H9 (cell line): ENCODE measurements at regions not wholly inside any gene's neighbourhood (a gene's known extent, or its start where the extent isn't known, plus 50 kb on each side); places are given as distances from the start of the nearest gene placed in this dataset.

Experiments
- DNase-seq: peaks from one replicate; pipeline ENCODE4 v3.0.0-alpha.2; 2017
- H2AFZ ChIP-seq: one replicate; pipeline ENCODE4 v1.6.1; 2013; ENCODE audit warnings: mild to moderate bottlenecking, low read length, control low read depth, moderate library complexity
- H2AK5ac ChIP-seq: 2 replicates; pipeline ENCODE4 v1.6.1; 2013; ENCODE audit warnings: low read length, control low read depth, mixed read lengths; ENCODE audit not compliant: insufficient read length
- H2BK120ac ChIP-seq: one replicate; pipeline ENCODE4 v1.6.1; 2013; ENCODE audit warnings: low read depth, mild to moderate bottlenecking, low read length, control low read depth, inconsistent platforms; ENCODE audit not compliant: poor library complexity, severe bottlenecking
- H2BK12ac ChIP-seq: 2 replicates; pipeline ENCODE4 v1.6.1; 2013; ENCODE audit warnings: low read length, control low read depth, mixed read lengths, low read depth; ENCODE audit not compliant: insufficient read length
- H2BK15ac ChIP-seq: 2 replicates; pipeline ENCODE4 v1.6.1; 2013; ENCODE audit warnings: low read depth, low read length, control low read depth
- H2BK20ac ChIP-seq: one replicate; pipeline ENCODE4 v1.6.1; 2013; ENCODE audit warnings: low read depth, mild to moderate bottlenecking, low read length, control low read depth, inconsistent platforms; ENCODE audit not compliant: poor library complexity, severe bottlenecking
- H2BK5ac ChIP-seq: 2 replicates; pipeline ENCODE4 v1.6.1; 2013; ENCODE audit warnings: low read length, control low read depth, mixed read lengths; ENCODE audit not compliant: insufficient read length
- H3K14ac ChIP-seq: 2 replicates; pipeline ENCODE4 v1.6.1; 2013; ENCODE audit warnings: low read length, control low read depth; ENCODE audit not compliant: insufficient read depth
- H3K18ac ChIP-seq: 2 replicates; pipeline ENCODE4 v1.6.1; 2013; ENCODE audit warnings: low read depth, mild to moderate bottlenecking, mixed read lengths, low read length, control low read depth; ENCODE audit not compliant: insufficient read length
- H3K23ac ChIP-seq: 2 replicates; pipeline ENCODE4 v1.6.1; 2013; ENCODE audit warnings: low read length, control low read depth, mixed read lengths, low read depth; ENCODE audit not compliant: insufficient read length
- H3K23me2 ChIP-seq: 2 replicates; pipeline ENCODE4 v1.6.1; 2013; ENCODE audit warnings: low read depth, mild to moderate bottlenecking, mixed read lengths, low read length, control low read depth; ENCODE audit not compliant: insufficient read length, poor library complexity, severe bottlenecking
- H3K27ac ChIP-seq: 2 replicates; pipeline ENCODE4 v1.5.1; 2013; ENCODE audit warnings: low read length, control low read depth, mixed read lengths, low read depth; ENCODE audit not compliant: insufficient read length
- H3K27me3 ChIP-seq: 2 replicates; pipeline ENCODE4 v1.6.1; 2013; ENCODE audit warnings: low read length, control low read depth, inconsistent platforms; ENCODE audit not compliant: insufficient read depth
- H3K4ac ChIP-seq: 2 replicates; pipeline ENCODE4 v1.6.1; 2013; ENCODE audit warnings: low read depth, mild to moderate bottlenecking, control low read depth, inconsistent platforms, low read length, moderate library complexity
- H3K4me1 ChIP-seq: 2 replicates; pipeline ENCODE4 v1.6.1; 2013; ENCODE audit warnings: low read length, control low read depth, inconsistent platforms; ENCODE audit not compliant: insufficient read depth
- H3K4me2 ChIP-seq: 2 replicates; pipeline ENCODE4 v1.6.1; 2013; ENCODE audit warnings: low read length, control low read depth, mixed read lengths; ENCODE audit not compliant: insufficient read length, insufficient read depth
- H3K56ac ChIP-seq: 2 replicates; pipeline ENCODE4 v1.6.1; 2013; ENCODE audit warnings: low read depth, mild to moderate bottlenecking, mixed read lengths, low read length, control low read depth; ENCODE audit not compliant: insufficient read length
- H3K79me1 ChIP-seq: 2 replicates; pipeline ENCODE4 v1.6.1; 2013; ENCODE audit warnings: low read depth, mild to moderate bottlenecking, moderate library complexity, low read length, control low read depth, inconsistent platforms; ENCODE audit not compliant: insufficient read depth, poor library complexity, severe bottlenecking
- H3K79me2 ChIP-seq: 2 replicates; pipeline ENCODE4 v1.6.1; 2013; ENCODE audit warnings: low read length, control low read depth, inconsistent platforms; ENCODE audit not compliant: insufficient read depth
- H3K9ac ChIP-seq: 2 replicates; pipeline ENCODE4 v1.6.1; 2013; ENCODE audit warnings: low read length, control low read depth, mixed read lengths; ENCODE audit not compliant: insufficient read length; ENCODE audit errors: extremely low read depth
- H3K9me3 ChIP-seq: one replicate; pipeline ENCODE4 v1.6.1; 2013; ENCODE audit warnings: low read depth, low read length, inconsistent platforms; ENCODE audit not compliant: control insufficient read depth
- H3T11ph ChIP-seq: one replicate; pipeline ENCODE4 v1.6.1; 2013; ENCODE audit warnings: mild to moderate bottlenecking, low read length, control low read depth, inconsistent platforms
- H4K20me1 ChIP-seq: one replicate; pipeline ENCODE4 v1.6.1; 2013; ENCODE audit not compliant: control insufficient read depth, insufficient read length, insufficient read depth
- H4K5ac ChIP-seq: 2 replicates; pipeline ENCODE4 v1.6.1; 2013; ENCODE audit warnings: low read depth, mild to moderate bottlenecking, mixed read lengths, low read length, control low read depth; ENCODE audit not compliant: insufficient read length
- H4K8ac ChIP-seq: replicated peaks from 2 replicates; pipeline ENCODE4 v1.6.1; 2013; ENCODE audit warnings: low read length, control low read depth, mixed read lengths, low read depth; ENCODE audit not compliant: insufficient read length
- H4K91ac ChIP-seq: 2 replicates; pipeline ENCODE4 v1.6.1; 2013; ENCODE audit warnings: low read depth, mild to moderate bottlenecking, moderate library complexity, mixed read lengths, low read length, control low read depth; ENCODE audit not compliant: insufficient read length
- H3K27ac Mint-ChIP-seq, 3 experiments: 2 replicates in 2 of 3; 3 replicates in 1 of 3; pipeline ENCODE4 v1.8.0; 2020 to 2021; ENCODE audit warnings: mixed read lengths in 3 of 3, mild to moderate bottlenecking in 1 of 3, moderate library complexity in 1 of 3
- H3K27me3 Mint-ChIP-seq: 2 replicates; pipeline ENCODE4 v1.8.0; 2021; ENCODE audit warnings: low read depth, mild to moderate bottlenecking, moderate library complexity, mixed read lengths
- H3K36me3 Mint-ChIP-seq, 3 experiments: 2 replicates in 2 of 3; 3 replicates in 1 of 3; pipeline ENCODE4 v1.8.0; 2020 to 2021; ENCODE audit warnings: low read depth in 3 of 3, mixed read lengths in 3 of 3; ENCODE audit not compliant: insufficient read depth in 1 of 3
- H3K4me1 Mint-ChIP-seq, 2 experiments: 2 replicates each; pipeline ENCODE4 v1.8.0; 2020; ENCODE audit warnings: mixed read lengths in 2 of 2
- H3K4me3 Mint-ChIP-seq, 2 experiments: 2 replicates in 1 of 2; 3 replicates in 1 of 2; pipeline ENCODE4 v1.8.0; 2020 to 2021; ENCODE audit warnings: mild to moderate bottlenecking in 2 of 2, mixed read lengths in 2 of 2, moderate library complexity in 1 of 2
- H3K9me3 Mint-ChIP-seq, 2 experiments: 2 replicates in 1 of 2; 3 replicates in 1 of 2; pipeline ENCODE4 v1.8.0; 2020; ENCODE audit warnings: mild to moderate bottlenecking in 2 of 2, mixed read lengths in 2 of 2, moderate library complexity in 1 of 2
- CTCF ChIP-seq: fragments of 200-600 bp; sonication (generic); conservative IDR thresholded peaks from 3 replicates; pipeline ENCODE4 v1.8.0; 2021; ENCODE audit warnings: antibody characterized with exemption, mild to moderate bottlenecking
- WGBS: extraction: QIAGEN DNeasy Blood & Tissue Kit; methylation state at CpG from one replicate; pipeline ENCODE4 v1.1.7; 2013; ENCODE audit warnings: missing lambda C conversion rate, low lambda C conversion rate, mixed read lengths; ENCODE audit not compliant: insufficient read length; ENCODE audit errors: extremely low coverage; 5-methylcytosine and 5-hydroxymethylcytosine counted together

- Histone ChIP-seq H2BK20ac (no peak overlapping the region), H3K79me1 (no peaks in the 10 kb centered on the region), H3K14ac (no peak overlapping the region), H4K91ac (no peak overlapping the region), H3K79me2 (no peaks in the 10 kb centered on the region), H4K20me1 (no peaks in the 10 kb centered on the region), H3K23me2 (no peaks in the 10 kb centered on the region), H3K4me1 (no peaks in the 10 kb centered on the region), H2AFZ (no peak overlapping the region), H3K9ac (no peak overlapping the region), H3K4ac (no peak overlapping the region), H3K27me3 (no peaks in the 10 kb centered on the region), H3K4me2 (no peak overlapping the region), H3K56ac (no peak overlapping the region), H3K9me3 (no peaks in the 10 kb centered on the region), H2BK12ac (no peak overlapping the region), H3K27ac (no peak overlapping the region), H3K18ac (no peak overlapping the region), H2AK5ac (no peak overlapping the region), H3T11ph (no peak overlapping the region), H2BK5ac (no peak overlapping the region), H3K23ac (no peak overlapping the region), H2BK15ac (no peak overlapping the region), H2BK120ac (no peak overlapping the region), H4K8ac (no peak overlapping the region), H4K5ac (no peak overlapping the region)
- Mint-ChIP-seq H3K27me3 (peaks cover 36% of the 10 kb centered on the region), H3K27ac (no peak overlapping the region), H3K4me3 (no peak overlapping the region), H3K4me1 (no peaks in the 10 kb centered on the region), H3K36me3 (no peaks in the 10 kb centered on the region), H3K9me3 (peaks cover 0 to 5% of the 10 kb centered on the region in 2 experiments; a peak in 1 of 5 replicates)
- no CpG with 5 or more reads among the region's 8 CpGs for WGBS
- no peak for DNase-seq
- TF ChIP-seq CTCF, result no peak
Measured at GRCh38 chr12:118908811-118909210, 72.5 kb upstream of the SRRM4 start.
